ENCODE measurements at regions not wholly inside any gene's neighbourhood (a gene's known extent, or its start where the extent isn't known, plus 50 kb on each side); places are given as distances from the start of the nearest gene placed in this dataset.

DNA sequence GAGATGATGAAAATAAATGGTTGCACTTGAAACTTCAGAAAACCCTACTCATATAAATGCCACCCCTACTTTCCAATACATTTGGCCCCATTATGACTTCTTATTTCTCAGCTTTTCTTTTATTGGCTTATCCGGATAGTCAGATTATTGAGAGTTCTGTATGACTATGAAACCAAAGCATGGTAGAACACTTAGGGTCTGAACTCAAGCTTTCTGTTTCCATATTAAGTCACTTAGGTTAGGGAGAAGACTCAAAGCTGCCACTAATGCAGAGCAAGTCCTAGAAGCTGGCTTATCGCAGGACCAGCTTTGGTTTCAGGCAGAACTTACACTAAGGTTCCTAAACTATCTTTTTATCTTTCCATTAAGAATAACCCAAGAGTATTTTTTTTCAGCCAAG lies 229.9 kb upstream of the CPEB2 start:
- TF ChIP-seq POLR2A (IDR thresholded peaks at IDR 0.05) (no peak), POLR2AphosphoS5 (IDR thresholded peaks at IDR 0.05) (no peak)
- TF ChIP-seq, protein P1, sequence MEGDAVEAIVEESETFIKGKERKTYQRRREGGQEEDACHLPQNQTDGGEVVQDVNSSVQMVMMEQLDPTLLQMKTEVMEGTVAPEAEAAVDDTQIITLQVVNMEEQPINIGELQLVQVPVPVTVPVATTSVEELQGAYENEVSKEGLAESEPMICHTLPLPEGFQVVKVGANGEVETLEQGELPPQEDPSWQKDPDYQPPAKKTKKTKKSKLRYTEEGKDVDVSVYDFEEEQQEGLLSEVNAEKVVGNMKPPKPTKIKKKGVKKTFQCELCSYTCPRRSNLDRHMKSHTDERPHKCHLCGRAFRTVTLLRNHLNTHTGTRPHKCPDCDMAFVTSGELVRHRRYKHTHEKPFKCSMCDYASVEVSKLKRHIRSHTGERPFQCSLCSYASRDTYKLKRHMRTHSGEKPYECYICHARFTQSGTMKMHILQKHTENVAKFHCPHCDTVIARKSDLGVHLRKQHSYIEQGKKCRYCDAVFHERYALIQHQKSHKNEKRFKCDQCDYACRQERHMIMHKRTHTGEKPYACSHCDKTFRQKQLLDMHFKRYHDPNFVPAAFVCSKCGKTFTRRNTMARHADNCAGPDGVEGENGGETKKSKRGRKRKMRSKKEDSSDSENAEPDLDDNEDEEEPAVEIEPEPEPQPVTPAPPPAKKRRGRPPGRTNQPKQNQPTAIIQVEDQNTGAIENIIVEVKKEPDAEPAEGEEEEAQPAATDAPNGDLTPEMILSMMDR (IDR thresholded peaks at IDR 0.05), result no peak
